HCT116 (cell line): ENCODE measurements at regions not wholly inside any gene's neighbourhood (a gene's known extent, or its start where the extent isn't known, plus 50 kb on each side); places are given as distances from the start of the nearest gene placed in this dataset.

Experiments used
- CTCF ChIP-seq, 3 experiments: fragments of 200-600 bp in 1 of 3; sonication (generic) in 1 of 3; IDR thresholded peaks in 2 of 3; conservative IDR thresholded peaks in 1 of 3; 2 replicates each; pipeline ENCODE4 v1.5.1; 2012 to 2017; ENCODE audit warnings: low read depth in 2 of 3, low read length in 2 of 3, antibody characterized with exemption in 1 of 3, borderline replicate concordance in 1 of 3, control low read depth in 1 of 3, mild to moderate bottlenecking in 1 of 3, mixed read lengths in 1 of 3, mixed run types in 1 of 3, moderate library complexity in 1 of 3; ENCODE audit not compliant: insufficient read depth in 1 of 3
- EGR1 ChIP-seq: IDR thresholded peaks from 2 replicates; pipeline ENCODE4 v1.6.1; 2012; ENCODE audit warnings: low read depth
- ELF1 ChIP-seq: IDR thresholded peaks from 2 replicates; pipeline ENCODE4 v1.6.1; 2012; ENCODE audit warnings: low read depth, borderline replicate concordance
- EZH2 ChIP-seq: fragments of 200-600 bp; sonication (generic); IDR thresholded peaks from 2 replicates; pipeline ENCODE4 v1.6.1; 2017; ENCODE audit warnings: antibody characterized with exemption, mixed run types
- EZH2phosphoT487 ChIP-seq: fragments of 200-600 bp; IDR thresholded peaks from 2 replicates; pipeline ENCODE4 v1.6.1; 2018; ENCODE audit warnings: antibody characterized with exemption, borderline replicate concordance
- POLR2A ChIP-seq: IDR thresholded peaks from 2 replicates; pipeline ENCODE4 v1.7.0; 2011; ENCODE audit warnings: borderline replicate concordance; ENCODE audit not compliant: insufficient read depth, insufficient read length; ENCODE audit errors: extremely low read depth
- POLR2AphosphoS5 ChIP-seq: IDR thresholded peaks from 2 replicates; pipeline ENCODE4 v1.6.1; 2011; ENCODE audit warnings: mild to moderate bottlenecking, low read depth, low read length, moderate library complexity
- RAD21 ChIP-seq: IDR thresholded peaks from 2 replicates; pipeline ENCODE4 v1.6.1; 2012; ENCODE audit warnings: low read depth, mild to moderate bottlenecking
- REST ChIP-seq: IDR thresholded peaks from 2 replicates; pipeline ENCODE4 v1.6.1; 2012; ENCODE audit warnings: low read depth
- SIN3A ChIP-seq: IDR thresholded peaks from 2 replicates; pipeline ENCODE4 v1.6.1; 2012; ENCODE audit warnings: low read depth
- SP1 ChIP-seq: IDR thresholded peaks from 2 replicates; pipeline ENCODE4 v1.6.1; 2012; ENCODE audit warnings: low read depth
- ZBTB33 ChIP-seq: IDR thresholded peaks from 2 replicates; pipeline ENCODE4 v1.6.1; 2011; ENCODE audit warnings: mild to moderate bottlenecking, low read length, moderate library complexity; ENCODE audit not compliant: insufficient replicate concordance; ENCODE audit errors: extremely low read depth
- ZFX ChIP-seq: fragments of 450-650 bp; IDR thresholded peaks from 2 replicates; pipeline ENCODE4 v1.6.1; 2017
- TF ChIP-seq, protein P1 (sequence below): IDR thresholded peaks from 2 replicates; pipeline ENCODE4 v1.6.1; 2012

- TF ChIP-seq CTCF (IDR thresholded peaks at IDR 0.05 in 2 of 3, conservative IDR thresholded peaks at IDR 0.05 in 1 of 3; ENCODE audit: borderline replicate concordance in 1 of 3, insufficient read depth in 1 of 3, low read depth in 2 of 3, low read length in 2 of 3) = no peak
- TF ChIP-seq, protein P1, sequence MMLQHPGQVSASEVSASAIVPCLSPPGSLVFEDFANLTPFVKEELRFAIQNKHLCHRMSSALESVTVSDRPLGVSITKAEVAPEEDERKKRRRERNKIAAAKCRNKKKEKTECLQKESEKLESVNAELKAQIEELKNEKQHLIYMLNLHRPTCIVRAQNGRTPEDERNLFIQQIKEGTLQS = no peak
- no peak for TF ChIP-seq ZFX
- no peak for TF ChIP-seq EZH2phosphoT487
- no peak for TF ChIP-seq POLR2A
- no peak for TF ChIP-seq ELF1
- no peak for TF ChIP-seq ZBTB33
- no peak for TF ChIP-seq POLR2AphosphoS5
- no peak for TF ChIP-seq EZH2
- no peak for TF ChIP-seq REST
- no peak for TF ChIP-seq SP1
- no peak for TF ChIP-seq EGR1
- no peak for TF ChIP-seq SIN3A
- no peak for TF ChIP-seq RAD21
Observed at GRCh38 chr1:241424480-241424971, 67.5 kb upstream of the RGS7 start.
